ENCODE measurements at regions not wholly inside any gene's neighbourhood (a gene's known extent, or its start where the extent isn't known, plus 50 kb on each side); places are given as distances from the start of the nearest gene placed in this dataset.

- no peak for DNase-seq
Measured at GRCh38 chr2:49251251-49251650, 96.9 kb upstream of the FSHR start.

- no peak for DNase-seq
Measured at GRCh38 chr2:49248506-49248905, 94.2 kb upstream of the FSHR start.

GRCh38 chr2:49241991-49242390 is 87.7 kb upstream of the FSHR start:
- no peak for DNase-seq

GRCh38 chr2:49241501-49241900 is 87.2 kb upstream of the FSHR start:
- no peak for DNase-seq

GRCh38 chr2:49240608-49241007 is 86.3 kb upstream of the FSHR start:
- DNase-seq, result no peak

- DNase-seq, result no peak
Measured at GRCh38 chr2:49238604-49238960, 84.3 kb upstream of the FSHR start.

GRCh38 chr2:49237867-49238603 is 83.7 kb upstream of the FSHR start:
- no peak for DNase-seq

GRCh38 chr2:49236316-49236715 is 82.0 kb upstream of the FSHR start:
- DNase-seq, result no peak

- no peak for DNase-seq
Measured at GRCh38 chr2:49226360-49226759, 72.0 kb upstream of the FSHR start.

GRCh38 chr2:49225126-49225525 is 70.8 kb upstream of the FSHR start:
- DNase-seq, result no peak

GRCh38 chr2:49224426-49225010 is 70.2 kb upstream of the FSHR start:
- DNase-seq, result no peak

- no peak for DNase-seq
Measured at GRCh38 chr2:49222975-49223528, 68.7 kb upstream of the FSHR start.

GRCh38 chr2:49219741-49220140 is 65.4 kb upstream of the FSHR start:
- no peak for DNase-seq

- no peak for DNase-seq
Measured at GRCh38 chr2:49210191-49210590, 55.9 kb upstream of the FSHR start.

- no peak for DNase-seq
Measured at GRCh38 chr2:49207204-49207603, 52.9 kb upstream of the FSHR start.
